DOHH2 (cell line): ENCODE measurements at regions not wholly inside any gene's neighbourhood (a gene's known extent, or its start where the extent isn't known, plus 50 kb on each side); places are given as distances from the start of the nearest gene placed in this dataset.

ENCODE experiments used
- CTCF ChIP-seq: fragments of 200-600 bp; sonication (generic); IDR thresholded peaks from one replicate; pipeline ENCODE4 v1.5.1; 2014; ENCODE audit warnings: antibody characterized with exemption, mild to moderate bottlenecking, low read depth, low read length; ENCODE audit not compliant: poor library complexity, severe bottlenecking
- EZH2phosphoT487 ChIP-seq: fragments of 200-600 bp; sonication (generic); IDR thresholded peaks from 2 replicates; pipeline ENCODE4 v1.6.1; 2017; ENCODE audit warnings: borderline replicate concordance, mild to moderate bottlenecking, antibody characterized with exemption, low read length, moderate library complexity, mixed read lengths

DNA sequence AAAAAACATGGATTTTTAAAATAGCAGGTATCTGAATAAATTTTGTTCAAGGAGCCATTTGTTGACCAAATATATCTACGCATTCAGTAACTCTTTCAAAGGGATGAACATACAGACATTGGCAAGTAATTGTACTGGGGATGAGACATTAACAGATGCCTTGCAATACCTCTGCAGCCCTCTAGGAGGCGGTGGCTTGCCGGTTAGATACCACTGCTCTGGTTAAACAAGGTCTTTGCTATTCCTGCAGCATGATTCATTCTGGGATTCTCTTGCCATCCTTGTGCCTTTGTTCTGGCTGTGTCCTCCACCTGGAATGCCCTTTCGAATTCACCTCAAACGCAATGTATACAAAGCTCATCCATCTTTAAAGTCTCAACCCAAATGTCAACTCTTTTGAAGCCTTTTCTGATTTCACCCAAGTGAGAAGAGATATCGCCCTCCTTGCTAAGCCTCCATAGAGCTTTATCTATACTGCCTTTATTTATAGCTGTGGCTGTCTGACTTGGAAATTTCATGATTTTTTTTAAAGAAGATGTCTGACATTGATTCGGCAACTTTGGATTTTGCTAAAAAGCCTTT lies 131.0 kb upstream of the SRRM4 start:
- TF ChIP-seq CTCF = peak; percentile 85
- no peak for TF ChIP-seq EZH2phosphoT487
